ENCODE measurements at regions not wholly inside any gene's neighbourhood (a gene's known extent, or its start where the extent isn't known, plus 50 kb on each side); places are given as distances from the start of the nearest gene placed in this dataset.

- TF ChIP-seq ELF4 (IDR thresholded peaks at IDR 0.05) (no peak), SP1 (IDR thresholded peaks at IDR 0.05) (no peak), HDGF (IDR thresholded peaks at IDR 0.05; ENCODE audit: borderline replicate concordance) (no peak), NFRKB (IDR thresholded peaks at IDR 0.05) (no peak), TARDBP (IDR thresholded peaks at IDR 0.05) (no peak), ARNT (IDR thresholded peaks at IDR 0.05) (no peak), FOXA1 (IDR thresholded peaks at IDR 0.05) (no peak), SUZ12 (IDR thresholded peaks at IDR 0.05) (no peak), L3MBTL2 (conservative IDR thresholded peaks at IDR 0.05) (no peak)
Observed at GRCh38 chr1:185645162-185645640, 89.0 kb upstream of the HMCN1 start.
